ENCODE measurements at regions not wholly inside any gene's neighbourhood (a gene's known extent, or its start where the extent isn't known, plus 50 kb on each side); places are given as distances from the start of the nearest gene placed in this dataset.

DNA sequence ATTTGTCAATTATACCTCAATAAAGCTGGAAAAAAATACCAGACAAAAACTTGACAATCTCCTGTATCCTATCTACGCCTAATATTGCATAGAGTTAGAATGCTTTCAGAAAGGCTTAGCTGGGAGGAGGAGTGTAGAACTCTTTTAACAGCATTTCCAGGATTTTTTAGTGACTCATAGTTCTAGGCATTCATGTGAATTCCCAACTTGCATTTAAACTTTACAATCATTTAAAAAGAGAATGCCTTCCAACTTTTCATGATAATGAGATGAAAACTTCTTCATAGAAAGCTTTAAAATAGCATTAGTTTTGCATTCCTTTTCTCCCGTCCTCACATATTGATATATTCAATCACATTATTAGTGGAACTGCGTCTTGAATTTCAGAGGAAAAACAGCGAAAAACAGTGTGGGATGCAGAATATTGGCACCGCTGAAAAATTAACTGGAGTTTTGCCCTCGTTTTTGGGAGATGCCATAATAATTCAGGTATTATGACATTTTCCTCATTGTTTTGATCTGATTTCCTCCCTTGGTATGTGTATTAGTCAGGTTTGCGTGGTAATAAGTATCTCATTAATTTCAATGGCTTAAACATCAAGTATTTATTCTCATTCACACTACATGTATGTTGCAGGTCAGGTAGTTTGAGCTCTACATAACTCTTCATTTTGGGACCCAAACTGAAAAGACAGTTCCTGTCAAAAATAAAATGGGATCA is 293.2 kb upstream of the FIGN start:
- TF ChIP-seq, protein P1, sequence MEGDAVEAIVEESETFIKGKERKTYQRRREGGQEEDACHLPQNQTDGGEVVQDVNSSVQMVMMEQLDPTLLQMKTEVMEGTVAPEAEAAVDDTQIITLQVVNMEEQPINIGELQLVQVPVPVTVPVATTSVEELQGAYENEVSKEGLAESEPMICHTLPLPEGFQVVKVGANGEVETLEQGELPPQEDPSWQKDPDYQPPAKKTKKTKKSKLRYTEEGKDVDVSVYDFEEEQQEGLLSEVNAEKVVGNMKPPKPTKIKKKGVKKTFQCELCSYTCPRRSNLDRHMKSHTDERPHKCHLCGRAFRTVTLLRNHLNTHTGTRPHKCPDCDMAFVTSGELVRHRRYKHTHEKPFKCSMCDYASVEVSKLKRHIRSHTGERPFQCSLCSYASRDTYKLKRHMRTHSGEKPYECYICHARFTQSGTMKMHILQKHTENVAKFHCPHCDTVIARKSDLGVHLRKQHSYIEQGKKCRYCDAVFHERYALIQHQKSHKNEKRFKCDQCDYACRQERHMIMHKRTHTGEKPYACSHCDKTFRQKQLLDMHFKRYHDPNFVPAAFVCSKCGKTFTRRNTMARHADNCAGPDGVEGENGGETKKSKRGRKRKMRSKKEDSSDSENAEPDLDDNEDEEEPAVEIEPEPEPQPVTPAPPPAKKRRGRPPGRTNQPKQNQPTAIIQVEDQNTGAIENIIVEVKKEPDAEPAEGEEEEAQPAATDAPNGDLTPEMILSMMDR (IDR thresholded peaks at IDR 0.05; ENCODE audit: control insufficient read depth, insufficient read depth, low read depth, low read length, missing control alignments) = no peak
- peak; percentile 34 for DNase-seq (ENCODE audit: low read depth)
- H3K4me3 ChIP-seq (ENCODE audit: control insufficient read depth, low read depth, low read length) = no peak overlapping the region

DNA sequence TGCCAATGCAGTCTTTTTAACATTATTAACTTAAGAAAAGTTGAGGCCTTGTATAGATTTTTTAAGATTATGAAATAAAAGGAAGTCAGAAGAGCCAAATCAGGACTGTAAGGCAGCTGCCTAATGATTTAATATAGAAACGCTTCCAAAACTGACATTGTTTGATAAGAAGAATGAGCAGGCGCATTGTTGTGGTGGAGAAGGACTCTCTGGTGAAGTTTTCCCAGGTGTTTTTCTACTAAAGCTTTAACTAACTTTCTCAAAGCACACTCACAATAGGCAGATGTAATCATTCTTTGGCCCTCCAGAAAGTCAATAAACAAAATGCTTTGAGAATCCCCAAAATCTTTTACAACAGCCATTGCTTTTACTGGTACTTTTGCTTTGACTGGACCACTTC is 288.6 kb upstream of the FIGN start:
- no peak for DNase-seq (ENCODE audit: low read depth)
- no peak overlapping the region for H3K4me3 ChIP-seq (ENCODE audit: control insufficient read depth, low read depth, low read length)
- TF ChIP-seq, protein P1 (IDR thresholded peaks at IDR 0.05; ENCODE audit: control insufficient read depth, insufficient read depth, low read depth, low read length, missing control alignments) = no peak

DNA sequence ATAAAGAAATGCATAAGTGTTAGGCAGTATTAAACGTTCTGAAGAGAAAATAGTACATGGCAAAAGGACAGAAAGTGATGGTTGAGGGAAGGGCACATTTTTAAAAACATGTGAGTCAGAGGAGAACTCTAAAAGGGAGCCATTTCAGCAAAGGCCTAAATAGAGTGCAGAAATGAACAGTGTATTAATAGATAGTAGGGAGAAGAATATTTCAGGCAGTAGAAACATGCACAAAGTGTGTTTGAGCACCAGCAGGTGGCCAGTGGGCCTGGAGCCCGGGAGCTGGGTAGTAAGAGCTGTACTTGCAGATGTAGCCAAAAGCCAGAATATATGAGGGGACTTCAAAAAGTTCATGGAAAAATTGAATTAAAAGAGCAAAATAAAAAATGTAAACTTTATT is 288.1 kb upstream of the FIGN start:
- no peak for DNase-seq (ENCODE audit: low read depth)
- H3K4me3 ChIP-seq (ENCODE audit: control insufficient read depth, low read depth, low read length) = no peak overlapping the region
- TF ChIP-seq, protein P1 (IDR thresholded peaks at IDR 0.05; ENCODE audit: control insufficient read depth, insufficient read depth, low read depth, low read length, missing control alignments) = no peak

DNA sequence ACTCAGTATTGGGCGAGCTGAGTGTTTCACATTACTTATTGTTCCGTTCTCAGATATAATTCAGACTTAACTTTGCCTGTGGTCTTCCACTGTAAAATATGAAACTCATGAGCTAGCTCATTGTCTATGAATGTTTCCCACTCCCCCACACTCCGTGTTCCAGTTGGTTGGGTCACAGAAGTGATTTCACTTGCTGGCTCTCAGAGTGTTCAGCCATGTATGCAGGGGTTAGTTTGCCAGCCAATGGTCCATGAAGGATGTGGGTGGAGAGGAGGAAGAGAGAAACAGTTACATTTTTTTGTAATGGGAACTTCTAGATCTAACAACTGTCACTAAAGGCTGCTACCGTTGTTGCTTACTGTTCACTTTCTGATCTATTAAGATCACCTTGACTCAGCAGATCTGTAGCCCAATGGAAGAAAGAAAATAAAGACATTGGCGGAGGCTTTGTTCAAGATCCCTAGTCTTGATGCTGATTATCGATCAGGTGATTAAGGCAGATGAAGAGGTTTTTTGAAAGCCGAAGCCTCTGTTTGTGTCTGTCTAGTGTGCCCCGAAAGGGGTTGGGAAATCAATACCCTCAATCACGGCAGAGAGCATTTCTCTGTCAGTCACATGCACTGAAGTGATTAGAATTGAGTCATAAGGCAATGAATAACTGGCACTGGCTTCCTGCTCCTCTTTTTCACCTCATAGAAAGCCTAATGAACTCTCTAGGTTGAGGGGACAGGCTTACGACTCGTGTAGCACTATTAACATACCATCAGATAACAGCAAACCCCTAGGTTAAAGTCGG is 279.7 kb upstream of the FIGN start:
- no peak for DNase-seq (ENCODE audit: low read depth)
- no peak overlapping the region for H3K4me3 ChIP-seq (ENCODE audit: control insufficient read depth, low read depth, low read length)
- TF ChIP-seq, protein P1 (IDR thresholded peaks at IDR 0.05; ENCODE audit: control insufficient read depth, insufficient read depth, low read depth, low read length, missing control alignments) = no peak

DNA sequence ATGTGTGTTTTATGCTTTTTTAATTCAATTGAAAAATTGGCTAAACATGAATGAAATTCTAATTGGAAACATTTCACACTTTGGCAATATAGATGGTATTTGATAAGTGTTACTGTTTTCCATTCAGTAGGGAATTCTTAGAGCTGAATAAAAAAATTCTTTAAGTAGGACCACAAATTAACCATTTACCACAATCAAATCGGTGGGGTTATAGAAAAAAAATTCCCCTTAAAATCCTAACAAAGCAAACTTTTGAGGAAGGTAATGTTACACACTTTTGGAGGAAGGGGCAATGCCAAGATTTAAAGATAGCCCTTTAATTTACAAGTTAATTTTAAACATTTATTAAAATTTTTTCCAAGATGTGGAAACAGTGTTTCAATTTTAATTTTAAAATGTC is 279.0 kb upstream of the FIGN start:
- DNase-seq (ENCODE audit: low read depth) = no peak
- H3K4me3 ChIP-seq (ENCODE audit: control insufficient read depth, low read depth, low read length) = no peak overlapping the region
- TF ChIP-seq, protein P1 (IDR thresholded peaks at IDR 0.05; ENCODE audit: control insufficient read depth, insufficient read depth, low read depth, low read length, missing control alignments) = no peak

DNA sequence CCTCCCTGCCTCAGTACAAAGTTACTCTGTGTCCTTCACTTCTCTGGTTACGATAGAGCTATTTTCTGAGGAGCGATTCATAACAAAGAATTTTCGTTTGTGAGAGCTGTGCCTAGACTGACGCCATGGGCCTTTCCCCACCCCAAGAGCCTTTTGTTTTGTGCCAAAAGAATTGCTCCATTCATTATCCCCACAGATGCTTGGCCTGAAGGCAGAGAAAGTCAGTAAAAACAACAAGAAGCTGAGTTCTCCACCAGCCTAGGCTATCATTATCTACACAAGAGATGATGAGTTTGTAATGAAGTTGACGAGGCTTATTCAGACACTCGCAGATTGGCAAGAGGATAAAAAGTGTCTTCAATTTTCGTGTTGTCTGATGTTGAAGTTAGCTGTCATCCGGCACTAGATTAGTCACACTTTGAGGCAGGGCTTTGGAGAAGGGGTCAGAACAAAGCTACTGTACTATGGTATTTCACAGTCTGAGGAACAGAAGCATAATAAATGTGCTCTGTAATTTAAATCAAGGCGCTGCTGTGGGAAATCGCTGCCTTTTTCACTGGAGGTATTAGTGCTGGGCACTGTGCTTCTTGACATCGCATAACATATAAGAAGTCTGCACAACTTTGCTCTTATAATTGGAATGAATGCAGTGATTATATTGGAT is 278.4 kb upstream of the FIGN start:
- no peak overlapping the region for H3K4me3 ChIP-seq (ENCODE audit: control insufficient read depth, low read depth, low read length)
- TF ChIP-seq, protein P1 (IDR thresholded peaks at IDR 0.05; ENCODE audit: control insufficient read depth, insufficient read depth, low read depth, low read length, missing control alignments) = no peak
- no peak for DNase-seq (ENCODE audit: low read depth)
